ENCODE measurements at regions not wholly inside any gene's neighbourhood (a gene's known extent, or its start where the extent isn't known, plus 50 kb on each side); places are given as distances from the start of the nearest gene placed in this dataset.
"Not testable (repeated sequence)": the region's sequence is repeated elsewhere in the genome, so short reads cannot be mapped to it uniquely, and the experiment has no call there.

DNA sequence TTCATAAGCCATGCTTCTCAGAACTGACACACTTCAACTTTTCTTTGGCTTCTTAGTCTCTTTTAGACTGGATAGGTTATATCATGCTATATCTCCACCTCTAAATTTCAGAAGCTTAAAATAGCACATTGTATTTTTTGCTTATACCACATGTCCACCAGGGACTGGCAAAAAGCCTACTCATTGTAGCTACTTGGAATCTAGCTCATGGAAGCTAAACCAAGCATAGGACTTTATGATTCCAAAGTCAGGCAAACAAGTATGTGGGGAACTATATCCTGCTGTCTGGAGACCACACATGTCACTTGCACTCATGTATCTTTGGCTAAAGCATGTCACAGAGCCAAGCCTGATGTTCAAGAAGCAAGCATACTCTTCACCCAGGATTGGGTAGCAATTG is 245.0 kb upstream of the RASGRP1 start:
- H3K36me3 ChIP-seq (ENCODE audit: insufficient read depth, low read length): no peaks in the 10 kb centered on the region
- no peaks in the 10 kb centered on the region for H3K79me2 ChIP-seq (ENCODE audit: insufficient read depth, low read length)
- no peak overlapping the region for H3K27ac ChIP-seq (ENCODE audit: low read depth, low read length)
- H2AFZ ChIP-seq (ENCODE audit: low read length): peak overlapping the region; percentile 63
- H4K20me1 ChIP-seq (ENCODE audit: insufficient read depth, low read length): no peaks in the 10 kb centered on the region
- no peak for DNase-seq (ENCODE audit: insufficient read length, low spot score, missing footprints)
- H3K27me3 ChIP-seq (ENCODE audit: insufficient read depth, low read length): no peaks in the 10 kb centered on the region
- H3K4me1 ChIP-seq (ENCODE audit: insufficient read depth, low read length): peaks cover 17% of the 10 kb centered on the region
- no peaks in the 10 kb centered on the region for H3K9me3 ChIP-seq (ENCODE audit: low read depth, low read length)
- H3K4me3 ChIP-seq (ENCODE audit: insufficient read depth, low read length): no peak overlapping the region
- TF ChIP-seq, protein P1, sequence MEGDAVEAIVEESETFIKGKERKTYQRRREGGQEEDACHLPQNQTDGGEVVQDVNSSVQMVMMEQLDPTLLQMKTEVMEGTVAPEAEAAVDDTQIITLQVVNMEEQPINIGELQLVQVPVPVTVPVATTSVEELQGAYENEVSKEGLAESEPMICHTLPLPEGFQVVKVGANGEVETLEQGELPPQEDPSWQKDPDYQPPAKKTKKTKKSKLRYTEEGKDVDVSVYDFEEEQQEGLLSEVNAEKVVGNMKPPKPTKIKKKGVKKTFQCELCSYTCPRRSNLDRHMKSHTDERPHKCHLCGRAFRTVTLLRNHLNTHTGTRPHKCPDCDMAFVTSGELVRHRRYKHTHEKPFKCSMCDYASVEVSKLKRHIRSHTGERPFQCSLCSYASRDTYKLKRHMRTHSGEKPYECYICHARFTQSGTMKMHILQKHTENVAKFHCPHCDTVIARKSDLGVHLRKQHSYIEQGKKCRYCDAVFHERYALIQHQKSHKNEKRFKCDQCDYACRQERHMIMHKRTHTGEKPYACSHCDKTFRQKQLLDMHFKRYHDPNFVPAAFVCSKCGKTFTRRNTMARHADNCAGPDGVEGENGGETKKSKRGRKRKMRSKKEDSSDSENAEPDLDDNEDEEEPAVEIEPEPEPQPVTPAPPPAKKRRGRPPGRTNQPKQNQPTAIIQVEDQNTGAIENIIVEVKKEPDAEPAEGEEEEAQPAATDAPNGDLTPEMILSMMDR (IDR thresholded peaks at IDR 0.05; ENCODE audit: extremely low read depth, low read depth, low read length): no peak
- no peak overlapping the region for H3K4me2 ChIP-seq (ENCODE audit: insufficient read depth, low read length)

DNA sequence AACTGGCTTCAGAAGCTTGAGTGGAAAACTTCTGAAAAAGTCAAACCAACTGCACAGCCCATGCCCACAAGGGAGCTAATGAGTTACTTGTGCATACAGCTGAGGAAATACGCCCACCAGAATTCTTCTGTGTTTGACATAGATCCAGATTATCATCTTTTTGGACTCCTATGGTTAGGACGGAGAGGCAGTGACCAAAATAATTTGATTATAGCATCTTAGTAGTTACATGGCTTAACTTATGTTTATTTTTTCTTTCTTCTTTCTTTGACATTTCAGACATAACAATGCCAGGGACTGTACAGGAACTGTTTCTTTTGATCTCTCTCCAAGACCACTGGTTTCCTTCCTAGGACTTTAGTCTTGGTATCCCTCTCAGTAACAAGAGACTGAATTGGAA is 246.1 kb upstream of the RASGRP1 start:
- DNase-seq (ENCODE audit: insufficient read length, low spot score, missing footprints): no peak
- no peaks in the 10 kb centered on the region for H3K79me2 ChIP-seq (ENCODE audit: insufficient read depth, low read length)
- no peaks in the 10 kb centered on the region for H3K27me3 ChIP-seq (ENCODE audit: insufficient read depth, low read length)
- H3K4me3 ChIP-seq (ENCODE audit: insufficient read depth, low read length): no peak overlapping the region
- TF ChIP-seq, protein P1 (IDR thresholded peaks at IDR 0.05; ENCODE audit: extremely low read depth, low read depth, low read length): no peak
- peaks cover 17% of the 10 kb centered on the region for H3K4me1 ChIP-seq (ENCODE audit: insufficient read depth, low read length)
- H4K20me1 ChIP-seq (ENCODE audit: insufficient read depth, low read length): no peaks in the 10 kb centered on the region
- H3K9me3 ChIP-seq (ENCODE audit: low read depth, low read length): no peaks in the 10 kb centered on the region
- H3K4me2 ChIP-seq (ENCODE audit: insufficient read depth, low read length): no peak overlapping the region
- peak overlapping the region; percentile 54 for H2AFZ ChIP-seq (ENCODE audit: low read length)
- H3K27ac ChIP-seq (ENCODE audit: low read depth, low read length): no peak overlapping the region
- H3K36me3 ChIP-seq (ENCODE audit: insufficient read depth, low read length): no peaks in the 10 kb centered on the region

DNA sequence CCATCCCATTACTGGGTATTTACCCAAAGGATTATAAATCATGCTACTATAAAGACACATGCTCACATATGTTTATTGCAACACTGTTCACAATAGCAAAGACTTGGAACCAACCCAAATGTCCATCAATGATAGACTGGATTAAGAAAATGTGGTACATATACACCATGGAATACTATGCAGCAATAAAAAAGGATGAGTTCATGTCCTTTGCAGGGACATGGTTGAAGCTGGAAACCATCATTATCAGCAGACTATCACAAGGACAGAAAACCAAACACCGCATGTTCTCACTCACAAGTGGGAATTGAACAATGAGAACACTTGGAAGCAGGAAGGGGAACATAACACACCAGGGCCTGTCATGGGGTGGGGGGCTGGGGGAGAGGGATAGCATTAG is 249.6 kb upstream of the RASGRP1 start:
- H3K27ac ChIP-seq (ENCODE audit: low read depth, low read length); H3K79me2 ChIP-seq (ENCODE audit: insufficient read depth, low read length); H4K20me1 ChIP-seq (ENCODE audit: insufficient read depth, low read length); H3K9me3 ChIP-seq (ENCODE audit: low read depth, low read length); H3K36me3 ChIP-seq (ENCODE audit: insufficient read depth, low read length); H2AFZ ChIP-seq (ENCODE audit: low read length); DNase-seq (ENCODE audit: insufficient read length, low spot score, missing footprints); H3K4me2 ChIP-seq (ENCODE audit: insufficient read depth, low read length); H3K27me3 ChIP-seq (ENCODE audit: insufficient read depth, low read length); H3K4me3 ChIP-seq (ENCODE audit: insufficient read depth, low read length): not testable (repeated sequence)
- H3K4me1 ChIP-seq (ENCODE audit: insufficient read depth, low read length): peaks cover 27% of the 10 kb centered on the region

DNA sequence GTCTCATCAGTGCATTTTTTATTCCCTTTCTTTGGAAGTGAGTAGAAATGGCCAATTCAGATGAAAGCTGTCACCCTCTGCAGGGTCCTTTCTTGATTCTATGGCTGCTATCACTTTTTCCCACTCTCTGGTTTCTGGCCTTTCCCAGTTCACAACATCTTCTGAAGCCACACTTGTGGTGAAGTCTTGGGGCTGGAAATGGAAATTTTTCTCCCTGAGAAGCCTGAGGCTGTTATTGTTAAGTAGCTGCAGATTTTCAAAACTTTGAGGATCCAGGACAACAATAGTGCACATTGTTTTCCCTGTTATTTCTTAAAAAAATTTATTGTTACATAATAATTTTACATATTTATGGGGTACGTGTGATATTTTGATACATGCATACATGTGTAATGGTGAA is 250.3 kb upstream of the RASGRP1 start:
- H3K4me3 ChIP-seq (ENCODE audit: insufficient read depth, low read length): no peak overlapping the region
- H3K79me2 ChIP-seq (ENCODE audit: insufficient read depth, low read length): no peaks in the 10 kb centered on the region
- no peak overlapping the region for H3K27ac ChIP-seq (ENCODE audit: low read depth, low read length)
- H3K4me2 ChIP-seq (ENCODE audit: insufficient read depth, low read length): no peak overlapping the region
- peak overlapping the region; percentile 5 for H2AFZ ChIP-seq (ENCODE audit: low read length)
- H3K27me3 ChIP-seq (ENCODE audit: insufficient read depth, low read length): no peaks in the 10 kb centered on the region
- peaks cover 24% of the 10 kb centered on the region for H3K4me1 ChIP-seq (ENCODE audit: insufficient read depth, low read length)
- no peaks in the 10 kb centered on the region for H4K20me1 ChIP-seq (ENCODE audit: insufficient read depth, low read length)
- H3K36me3 ChIP-seq (ENCODE audit: insufficient read depth, low read length): no peaks in the 10 kb centered on the region
- DNase-seq (ENCODE audit: insufficient read length, low spot score, missing footprints): no peak
- TF ChIP-seq, protein P1 (IDR thresholded peaks at IDR 0.05; ENCODE audit: extremely low read depth, low read depth, low read length): no peak
- no peaks in the 10 kb centered on the region for H3K9me3 ChIP-seq (ENCODE audit: low read depth, low read length)

All from osteoblast (primary cell).